T1000 (cell line): ENCODE measurements at regions not wholly inside any gene's neighbourhood (a gene's known extent, or its start where the extent isn't known, plus 50 kb on each side); places are given as distances from the start of the nearest gene placed in this dataset.
"Not testable (repeated sequence)": the region's sequence is repeated elsewhere in the genome, so short reads cannot be mapped to it uniquely, and the experiment has no call there.

Experiments used
- DNase-seq: peaks from one replicate; lab custom pipeline; 2025; ENCODE audit warnings: mixed read lengths; lab: John Stamatoyannopoulos, UW

DNA sequence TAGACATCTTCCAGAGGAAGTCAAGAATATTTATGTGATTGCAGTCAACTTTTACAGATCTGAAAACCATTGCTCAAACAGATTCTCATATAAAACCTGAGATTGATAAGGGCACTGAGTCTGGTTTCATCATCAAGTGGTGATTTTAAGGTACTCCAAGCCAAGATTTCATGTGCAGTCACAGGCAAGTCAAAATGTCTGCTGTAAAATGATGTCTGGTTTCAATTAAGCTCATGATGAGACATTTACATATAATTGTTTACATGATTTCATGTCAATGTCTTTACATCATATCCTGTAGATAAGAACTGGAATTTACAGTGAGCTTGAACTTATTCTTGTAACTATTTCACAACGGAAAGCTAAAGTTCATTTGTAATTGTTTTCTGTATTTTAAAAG lies 1215.5 kb downstream of the ROBO2 start:
- DNase-seq = no peak

DNA sequence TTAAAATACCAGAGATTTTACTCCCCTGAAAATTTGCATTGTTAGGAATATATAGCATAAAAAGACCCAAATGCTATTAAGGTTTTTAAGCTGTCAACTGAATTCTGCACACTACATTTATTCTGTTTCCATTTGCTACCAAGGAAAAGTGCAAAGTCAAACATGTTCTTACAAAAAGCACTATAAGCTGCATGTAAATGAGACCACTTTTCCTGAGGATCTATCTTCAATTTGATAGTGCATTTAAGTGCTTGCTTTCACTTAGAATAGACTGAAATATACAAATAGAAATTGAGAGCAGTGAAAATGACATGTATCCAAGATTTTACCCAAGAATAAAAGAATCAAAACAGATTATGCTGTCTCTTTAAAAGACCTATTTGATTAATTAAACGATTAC lies 1216.2 kb downstream of the ROBO2 start:
- no peak for DNase-seq

DNA sequence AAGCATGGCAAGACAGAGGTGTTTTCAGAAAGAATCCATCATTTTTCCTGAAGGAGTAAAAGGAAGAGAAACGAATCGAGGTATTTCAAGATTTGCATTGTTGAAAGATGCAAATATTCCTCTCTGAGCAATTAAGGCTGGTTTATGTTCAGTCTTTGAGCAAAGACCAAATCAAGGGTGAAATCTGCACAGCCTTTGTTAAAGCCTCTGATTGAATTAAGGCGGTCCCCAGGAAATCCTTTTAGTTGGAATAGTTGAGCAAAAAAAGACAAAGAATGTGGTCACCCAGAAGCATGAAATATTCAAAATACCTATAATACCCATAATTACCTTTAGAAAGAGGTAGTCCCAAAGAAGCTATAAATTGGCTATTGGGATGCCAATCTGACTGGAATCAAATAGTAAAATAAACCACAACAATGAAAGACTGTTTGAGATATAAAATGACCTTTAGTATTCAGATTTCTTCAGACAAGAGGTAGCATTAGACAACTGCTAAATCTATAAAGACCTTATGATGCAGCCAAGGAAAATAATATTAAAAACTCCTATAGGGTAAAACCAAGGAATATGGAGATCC lies 1218.1 kb downstream of the ROBO2 start:
- DNase-seq = no peak

DNA sequence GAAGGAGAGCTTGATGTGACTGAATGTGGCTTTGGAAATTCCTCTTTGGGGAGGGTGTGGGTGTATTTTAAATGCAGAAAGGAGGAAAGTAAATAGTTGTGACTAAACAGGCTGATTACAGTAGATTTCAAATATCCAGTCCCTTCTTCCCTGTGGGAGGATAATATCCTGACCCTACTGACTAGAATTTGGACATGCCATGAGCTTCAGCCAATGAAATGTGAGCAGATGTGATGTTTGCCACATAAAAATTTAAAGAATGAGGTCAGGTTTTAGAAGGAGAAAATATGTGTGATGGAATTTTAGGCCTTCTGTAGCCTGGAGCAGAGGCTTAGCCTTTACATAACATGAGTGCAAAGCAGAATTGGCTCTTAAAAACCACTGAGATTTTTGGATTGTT lies 1218.9 kb downstream of the ROBO2 start:
- DNase-seq = peak; percentile 10

DNA sequence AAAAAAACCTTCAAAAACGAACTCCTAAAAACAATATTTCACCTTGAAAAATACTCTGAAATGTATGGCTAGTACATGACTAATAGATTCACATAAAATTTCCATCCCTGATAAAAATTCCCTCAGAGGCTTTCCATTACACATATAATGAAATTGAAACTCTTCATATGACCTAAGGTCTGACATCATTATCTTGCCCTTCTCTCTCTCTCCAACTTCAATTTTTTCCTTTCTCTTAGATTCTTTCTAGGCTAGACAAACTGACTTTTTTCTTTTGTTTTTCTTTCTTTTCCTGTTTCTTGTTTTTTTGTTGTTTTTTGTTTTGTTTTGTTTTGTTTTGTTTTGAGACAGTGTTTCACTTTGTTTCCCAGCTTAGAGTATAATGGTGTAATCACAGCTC lies 1220.5 kb downstream of the ROBO2 start:
- DNase-seq = no peak

DNA sequence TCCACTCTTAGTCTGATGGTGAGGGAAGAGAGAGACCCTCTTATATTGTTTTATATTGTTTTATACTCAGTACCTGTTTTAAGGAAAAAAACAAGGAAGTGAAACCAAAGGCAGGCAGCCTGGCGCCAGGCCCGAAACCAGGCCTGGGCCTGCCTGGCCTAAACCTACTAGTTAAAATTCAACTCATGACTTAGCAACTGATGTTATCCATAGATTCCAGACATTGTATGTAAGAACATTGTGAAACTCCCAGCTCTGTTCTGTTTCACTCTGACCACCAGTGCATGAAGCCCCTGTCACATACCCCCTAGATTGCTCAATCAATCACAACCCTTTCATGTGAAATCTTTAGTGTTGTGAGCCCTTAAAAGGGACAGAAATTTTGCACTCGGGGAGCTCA lies 1226.7 kb downstream of the ROBO2 start:
- not testable (repeated sequence) for DNase-seq

DNA sequence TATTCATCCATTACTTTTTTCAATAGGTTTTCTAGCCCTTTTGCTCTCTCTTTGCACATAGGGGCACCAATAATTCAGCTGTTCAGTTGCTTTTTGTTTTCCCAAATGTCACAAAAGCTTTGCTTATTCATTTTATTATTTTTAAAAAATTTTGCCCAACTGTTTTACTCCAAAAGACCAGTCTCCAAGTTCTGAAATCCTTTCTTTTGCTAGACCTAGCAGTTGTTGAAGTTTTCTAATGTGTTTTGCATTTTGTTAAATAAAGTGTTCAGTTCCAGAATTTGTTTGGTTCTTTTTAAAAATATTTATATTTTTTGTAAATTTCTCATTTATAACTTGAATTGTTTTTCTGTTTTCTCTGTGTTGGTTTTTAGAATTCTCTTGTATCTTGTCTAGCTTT lies 1227.3 kb downstream of the ROBO2 start:
- DNase-seq = no peak

DNA sequence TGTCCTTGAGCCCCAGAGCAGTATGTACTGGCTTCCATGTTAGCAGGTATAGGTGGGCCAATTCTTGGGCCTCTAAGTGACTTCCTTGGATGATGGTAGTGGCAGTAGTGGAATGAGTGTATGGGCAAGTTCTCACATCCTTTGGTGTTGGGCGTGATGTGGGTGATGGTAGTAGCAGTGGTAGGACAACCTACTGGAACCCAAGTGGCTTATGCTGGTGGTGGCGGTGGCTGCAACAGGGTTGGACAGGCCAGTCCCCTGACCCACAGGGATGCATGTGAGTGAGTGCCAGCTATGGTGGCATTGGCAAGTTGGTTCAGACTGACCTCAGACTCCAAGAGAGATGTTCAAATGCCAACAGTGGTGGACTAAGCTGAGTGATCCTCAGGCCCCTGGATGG lies 1228.2 kb downstream of the ROBO2 start:
- no peak for DNase-seq

DNA sequence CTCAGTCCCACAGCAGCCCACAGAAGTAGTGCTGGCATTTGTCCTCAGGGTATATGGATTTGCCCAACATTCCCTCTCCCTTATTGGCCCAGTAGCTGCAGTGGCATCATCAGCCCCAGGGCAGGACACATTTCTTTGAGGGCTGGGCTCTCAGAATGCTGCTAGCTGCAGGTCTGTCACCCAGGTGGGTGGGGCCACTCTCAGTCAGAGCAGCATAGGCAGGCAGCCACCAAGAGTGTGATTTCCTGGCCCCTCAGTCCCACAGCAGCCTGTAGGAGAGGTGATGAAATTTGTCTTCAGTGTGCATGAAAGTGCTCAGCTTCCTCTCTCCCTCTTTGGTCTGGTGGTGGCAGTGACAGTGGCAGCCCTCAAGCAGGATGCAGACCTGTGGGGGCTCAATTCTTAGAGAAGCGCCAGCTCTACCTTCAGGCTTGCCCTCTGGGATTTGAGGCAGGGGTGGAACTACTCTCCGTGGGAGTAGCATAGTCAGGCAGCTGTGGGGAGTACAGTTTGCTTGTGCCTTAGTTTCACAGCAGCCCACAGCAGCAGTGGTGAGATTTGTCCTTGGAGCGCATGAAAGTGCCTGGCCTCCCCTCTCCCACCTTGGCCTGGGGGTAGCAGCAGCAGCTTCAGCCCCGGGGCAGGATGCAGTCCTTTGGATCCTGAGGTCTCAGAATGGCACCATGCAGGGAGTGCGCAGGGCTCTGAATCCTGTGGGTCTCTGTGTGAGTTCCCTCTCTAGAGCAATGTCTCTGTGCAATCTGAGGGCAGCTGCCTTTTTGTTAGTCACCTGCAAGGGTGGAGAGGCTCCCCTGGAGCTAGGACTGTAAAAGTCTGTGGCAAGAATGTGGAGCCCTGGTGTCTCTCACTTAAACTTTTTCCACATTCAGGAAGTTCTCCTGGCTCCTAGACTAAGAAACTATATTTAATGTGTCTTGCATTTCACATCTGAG lies 1229.1 kb downstream of the ROBO2 start:
- peak; percentile 4 for DNase-seq

DNA sequence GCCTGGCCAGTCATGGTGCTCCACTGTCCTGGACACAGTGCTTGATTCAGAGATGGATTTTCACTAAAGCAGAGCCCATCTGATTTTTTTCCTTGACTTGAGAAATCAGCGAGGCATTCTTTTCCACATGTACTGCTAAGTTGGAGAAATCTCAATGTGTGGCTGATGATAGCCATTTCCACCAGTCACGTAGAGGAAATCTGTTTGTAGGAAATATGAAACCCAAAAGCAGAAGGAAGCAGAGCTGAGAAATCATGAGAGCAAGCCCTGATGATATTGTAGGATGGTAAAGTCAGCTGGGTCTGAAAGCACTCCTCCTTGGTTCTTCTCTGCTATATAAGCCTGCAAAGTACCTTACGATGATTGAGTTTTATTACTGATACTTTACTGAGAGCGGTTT lies 1233.4 kb downstream of the ROBO2 start:
- DNase-seq = no peak

DNA sequence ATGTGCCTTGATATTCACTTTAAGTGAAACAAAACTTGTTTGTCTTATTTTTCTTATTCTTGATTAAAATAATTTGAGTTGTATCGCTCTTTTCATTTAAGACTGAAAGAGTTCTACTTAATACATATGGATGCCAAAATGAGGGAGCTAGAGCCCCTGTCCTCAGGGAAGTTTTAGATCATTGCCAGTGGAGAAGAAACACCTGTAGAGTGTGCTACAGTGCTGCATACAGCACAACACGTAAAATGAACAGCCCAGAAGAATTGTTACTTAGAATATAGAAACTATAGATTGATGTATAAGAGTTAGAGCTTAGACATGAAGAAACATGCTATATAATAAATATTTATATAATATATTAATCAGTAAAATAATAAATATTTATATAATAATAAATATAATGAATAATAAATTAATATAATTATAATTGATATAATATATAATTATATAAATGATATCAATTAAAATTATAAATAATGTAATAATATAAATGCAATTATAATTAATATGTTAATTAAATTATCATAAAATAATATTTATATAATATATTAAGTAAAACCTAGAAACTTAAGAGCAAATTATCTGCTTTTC lies 1234.7 kb downstream of the ROBO2 start:
- no peak for DNase-seq

DNA sequence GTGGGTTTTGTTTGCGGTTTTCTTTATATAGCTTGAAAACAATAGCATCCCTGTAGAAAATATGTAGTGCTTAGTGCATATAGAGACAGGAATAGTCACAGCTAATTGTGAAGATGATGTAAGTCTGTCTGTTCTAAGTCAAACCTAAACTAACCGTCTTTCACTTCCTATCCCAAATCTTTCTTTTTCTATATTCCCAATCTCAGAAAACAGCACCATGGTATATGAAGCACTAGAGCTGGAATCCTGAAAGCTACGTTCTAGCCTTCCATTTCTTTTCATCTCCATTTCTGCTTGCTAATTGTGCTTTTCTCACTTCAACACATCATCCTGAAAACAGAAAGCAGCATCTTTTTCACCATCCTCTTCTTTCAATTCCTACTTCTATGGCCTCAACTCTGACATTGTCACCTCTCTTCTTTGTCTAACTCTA lies 1235.5 kb downstream of the ROBO2 start:
- no peak for DNase-seq

DNA sequence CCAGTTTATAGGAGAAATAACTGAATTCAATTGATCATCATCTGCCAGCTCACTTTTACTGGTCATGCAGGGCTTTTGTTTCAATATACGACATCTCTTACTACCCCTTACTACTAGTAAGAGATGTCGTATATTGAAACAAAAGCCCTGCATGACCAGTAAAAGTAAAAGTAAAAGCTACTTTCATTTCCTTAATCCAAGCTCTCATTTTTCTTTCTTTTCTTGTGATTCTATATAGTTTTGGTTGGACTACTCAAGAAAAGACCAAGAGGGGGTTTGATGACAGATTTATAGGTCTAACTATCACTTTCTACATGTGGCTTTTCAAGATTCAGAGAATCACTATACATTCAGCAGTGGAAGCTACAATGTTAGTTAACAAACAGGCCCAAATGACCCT lies 1237.3 kb downstream of the ROBO2 start:
- DNase-seq = no peak

DNA sequence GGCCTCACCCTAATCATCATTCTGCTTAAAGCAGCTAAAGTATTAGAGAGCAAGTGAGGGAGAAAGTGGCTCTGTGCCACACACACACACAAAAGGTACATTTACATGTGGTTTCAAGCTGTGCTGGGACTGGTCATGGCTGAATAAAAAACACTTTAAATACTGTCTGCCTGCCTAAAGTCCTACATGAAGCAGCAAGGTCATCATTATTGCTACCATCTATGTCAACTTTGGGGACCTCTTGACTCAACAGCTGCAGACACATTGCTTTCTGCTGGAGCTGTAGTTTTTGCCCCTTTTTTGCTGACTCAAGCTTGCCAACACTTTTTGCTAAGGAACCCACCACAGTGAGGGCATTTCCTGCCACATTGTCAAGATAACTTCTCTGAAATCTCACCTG lies 1237.9 kb downstream of the ROBO2 start:
- no peak for DNase-seq

DNA sequence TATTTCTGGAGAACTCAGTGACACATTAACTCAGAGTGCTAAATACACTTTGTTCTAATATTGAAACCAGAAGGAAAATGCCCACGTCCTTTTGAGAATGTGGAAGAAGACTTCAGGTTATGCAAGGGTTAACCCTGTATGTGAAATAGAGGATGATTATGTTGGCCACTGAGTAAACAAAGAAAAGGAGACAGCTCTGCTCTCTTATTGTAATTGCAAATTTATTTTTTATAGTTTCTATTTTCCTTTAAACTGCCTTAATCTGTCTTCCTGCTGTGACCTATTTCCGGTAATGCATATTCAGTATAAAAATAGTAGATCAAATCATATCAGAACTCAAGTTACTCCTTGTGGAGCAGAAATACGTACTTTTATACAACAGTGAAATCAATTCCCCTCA lies 1239.2 kb downstream of the ROBO2 start:
- no peak for DNase-seq

DNA sequence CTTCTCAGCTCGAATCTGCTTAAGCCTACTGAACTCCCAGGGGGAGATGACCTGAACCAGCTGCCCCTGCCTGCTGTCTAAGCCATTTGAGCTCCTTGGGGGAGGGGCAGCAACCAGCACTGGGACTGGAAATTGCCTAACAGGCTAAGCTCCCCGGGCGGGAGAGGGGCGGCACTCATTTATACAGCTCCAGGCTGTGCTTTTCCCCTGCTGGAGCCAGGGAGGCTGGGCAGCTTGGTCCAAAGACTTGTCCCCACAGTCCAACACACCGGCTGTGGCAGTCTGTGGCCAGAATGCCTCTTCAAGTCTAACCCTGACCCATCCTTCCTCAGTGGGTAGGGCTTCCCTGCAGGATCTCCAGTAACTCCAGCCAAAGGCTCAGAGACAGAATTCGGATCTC lies 1241.5 kb downstream of the ROBO2 start:
- DNase-seq = no peak

DNA sequence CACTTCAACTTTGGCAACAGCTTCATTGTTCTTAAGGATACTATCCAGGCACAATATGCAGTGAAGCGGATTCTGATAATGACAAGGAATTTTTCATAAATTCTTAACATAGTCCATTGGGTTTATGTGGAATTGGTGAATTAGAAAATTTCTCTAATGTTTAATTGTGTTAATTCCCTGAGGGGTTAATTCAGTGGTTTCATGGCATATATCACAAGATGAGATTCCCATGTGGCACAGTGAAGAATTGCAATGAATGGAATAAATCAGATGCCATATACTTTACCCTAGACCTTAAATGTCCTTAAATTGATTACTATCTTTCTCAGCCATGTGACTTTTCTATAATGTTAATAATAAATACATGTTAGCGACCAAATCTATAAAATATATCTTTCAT lies 1244.1 kb downstream of the ROBO2 start:
- no peak for DNase-seq

DNA sequence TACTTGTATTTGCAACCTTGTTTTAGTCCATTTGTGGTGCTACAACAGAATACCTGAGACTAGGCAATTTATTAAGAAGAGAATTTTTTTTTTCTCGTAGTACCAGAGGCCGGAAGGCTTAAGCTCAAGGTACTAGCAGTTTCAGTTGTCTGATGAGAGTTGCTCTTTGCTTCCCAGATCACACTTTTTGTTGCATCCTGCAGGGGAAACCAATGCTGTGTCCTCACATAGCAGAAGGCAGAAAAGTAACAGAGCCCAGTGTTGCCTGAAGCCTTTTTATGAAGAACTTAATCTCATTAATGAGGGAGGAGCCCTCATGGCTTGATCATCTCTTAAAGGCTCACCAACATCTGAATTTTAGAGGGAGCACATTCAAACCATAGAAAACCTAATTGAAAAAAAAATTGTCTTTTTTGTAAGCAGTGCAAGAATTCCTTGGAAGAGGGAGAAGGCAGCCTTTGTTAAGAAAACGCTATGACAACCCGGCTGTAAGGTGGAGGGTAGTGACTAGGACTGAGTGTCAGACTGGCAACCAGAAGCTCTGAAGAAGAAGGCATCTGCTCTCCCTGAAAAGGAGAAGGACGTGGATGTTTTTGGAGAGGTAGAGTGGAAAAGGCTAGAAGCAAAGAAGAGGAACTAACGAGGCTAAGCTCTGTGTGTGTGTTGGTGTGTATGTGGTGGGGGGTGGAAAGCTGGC lies 1245.3 kb downstream of the ROBO2 start:
- DNase-seq = no peak

DNA sequence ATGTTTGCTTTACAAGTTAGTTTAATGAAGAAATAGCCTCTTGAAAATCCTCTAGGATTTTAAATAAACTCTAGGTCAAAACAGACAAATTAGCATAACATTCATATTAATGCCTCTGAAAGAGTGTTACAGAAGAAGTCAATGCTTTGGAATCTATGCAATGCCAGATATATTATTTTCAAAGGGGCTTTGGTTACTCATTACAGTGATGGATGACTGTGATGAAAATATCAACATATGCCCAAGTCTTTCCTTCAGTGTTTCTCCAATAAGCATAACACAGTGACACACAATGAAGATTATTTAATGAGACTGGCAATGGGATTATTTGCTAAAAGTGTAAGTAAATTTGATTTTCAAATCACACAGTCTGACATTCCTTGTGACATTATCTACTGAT lies 1247.2 kb downstream of the ROBO2 start:
- no peak for DNase-seq

DNA sequence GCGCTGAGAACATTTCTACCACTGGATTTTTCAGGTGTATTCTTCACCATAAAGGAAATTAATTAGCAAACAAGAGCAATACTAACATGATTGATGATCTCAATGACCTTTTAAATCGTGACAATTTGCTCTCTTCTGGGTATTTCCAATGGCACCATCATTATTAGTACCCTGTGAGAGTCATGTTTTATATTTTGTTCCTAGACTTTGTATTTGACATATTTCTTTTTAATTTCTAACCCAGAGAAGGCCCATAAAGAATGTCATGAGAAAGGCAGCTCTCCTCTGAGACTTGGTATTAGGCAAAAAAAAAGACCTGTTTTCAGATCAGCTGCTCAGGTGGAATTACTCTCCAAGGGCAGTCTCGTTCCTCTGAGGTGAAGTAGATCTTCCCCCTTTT lies 1253.4 kb downstream of the ROBO2 start:
- no peak for DNase-seq

DNA sequence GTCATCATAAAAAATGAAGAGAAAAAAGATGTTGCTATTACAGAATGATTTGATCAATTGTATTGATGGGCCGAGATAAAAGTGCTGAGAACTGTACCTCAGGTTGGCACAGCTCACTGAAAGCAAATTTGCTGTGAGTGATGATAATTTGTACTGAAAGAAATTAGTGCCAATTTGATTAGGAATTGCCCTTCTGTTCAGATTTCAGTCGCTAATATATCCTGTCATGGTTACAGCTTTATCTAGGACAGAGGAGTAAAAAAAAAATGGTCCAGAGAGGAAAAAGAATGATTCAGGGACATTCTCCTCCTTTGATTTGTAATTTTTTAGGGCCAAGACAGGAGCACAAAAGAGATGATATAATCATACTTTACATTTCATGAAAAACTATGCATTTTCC lies 1264.2 kb downstream of the ROBO2 start:
- DNase-seq = no peak

DNA sequence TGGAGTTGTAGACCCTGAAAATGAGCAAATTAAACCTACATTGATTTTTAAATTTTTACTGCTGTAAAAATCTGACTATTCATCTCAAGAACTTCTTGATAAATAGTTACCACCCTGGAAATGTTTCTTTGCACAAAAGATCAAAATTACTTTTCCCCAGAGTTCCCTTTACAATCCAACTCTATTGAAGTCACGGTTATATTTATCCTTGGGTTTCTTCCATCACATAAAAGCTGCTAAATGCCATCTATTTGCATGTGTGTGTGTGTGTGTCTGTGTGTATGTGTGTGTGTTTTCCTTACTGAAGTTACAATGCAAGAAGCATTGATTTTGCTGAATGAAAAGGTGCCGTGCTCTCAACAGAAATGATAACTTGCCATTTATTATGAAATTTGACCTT lies 1273.0 kb downstream of the ROBO2 start:
- DNase-seq = no peak

DNA sequence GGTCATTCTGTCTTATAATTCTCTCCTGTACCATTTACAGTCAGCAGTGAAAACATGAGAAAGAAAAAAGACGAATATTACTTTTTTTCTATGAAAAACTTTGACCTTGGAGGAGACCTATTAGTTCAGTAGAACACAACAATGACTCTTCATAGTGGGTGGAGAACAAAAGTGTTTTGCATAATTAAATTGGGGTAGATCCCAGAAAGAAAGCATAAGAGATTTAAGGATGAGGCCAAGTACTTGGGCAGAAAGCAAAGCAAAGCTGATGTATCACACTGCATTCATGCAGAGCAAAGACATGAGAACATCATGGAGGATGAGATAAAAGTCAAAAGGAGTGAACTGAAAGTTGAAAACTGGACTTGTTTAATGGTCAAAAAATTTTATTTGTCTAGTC lies 1273.4 kb downstream of the ROBO2 start:
- DNase-seq = no peak
